ENCODE measurements at regions not wholly inside any gene's neighbourhood (a gene's known extent, or its start where the extent isn't known, plus 50 kb on each side); places are given as distances from the start of the nearest gene placed in this dataset.

DNA sequence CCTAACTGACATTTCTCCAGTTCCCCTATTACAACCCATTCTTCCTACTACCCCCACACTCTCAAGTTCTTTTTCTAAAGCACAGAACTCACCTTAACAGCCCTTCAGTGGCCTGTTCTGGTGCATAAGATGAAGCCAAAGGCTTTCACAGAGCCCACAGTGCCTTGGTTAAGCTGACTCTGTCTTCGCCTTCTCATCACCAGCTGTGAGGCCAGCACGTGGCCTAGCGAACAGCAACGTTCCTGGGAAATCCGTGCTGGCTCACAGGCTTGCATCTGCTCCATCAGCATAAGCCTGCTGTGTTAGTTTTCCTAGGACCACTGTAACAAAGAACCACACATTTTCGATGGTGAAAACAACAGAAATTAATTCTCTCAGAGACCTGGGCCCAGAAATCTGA is 67.9 kb upstream of the LPAR1 start:
- Histone ChIP-seq H3K4me3 (no peak overlapping the region), H3K36me3 (no peaks in the 10 kb centered on the region), H3K4me1 (no peaks in the 10 kb centered on the region), H3K9me3 (no peaks in the 10 kb centered on the region), H3K27ac (no peak overlapping the region), H3K27me3 (no peaks in the 10 kb centered on the region)
- intact Hi-C loops (cut with DNase I; ENCODE audit: low total_unique reads) (no loop called here), in situ Hi-C loops (cut with MboI; ENCODE audit: low pct_ligation_motif_present in 1 of 4, low pct_unique_long_range_greater_than_20kb in 1 of 4, low sequenced_read_pairs in 3 of 4) (no loop called here)
- TF ChIP-seq POLR2A (IDR thresholded peaks at IDR 0.05) = no peak
- no peak for TF ChIP-seq EP300 (IDR thresholded peaks at IDR 0.05; ENCODE audit: low read depth)
- no peak for TF ChIP-seq POLR2AphosphoS5 (IDR thresholded peaks at IDR 0.05)
- TF ChIP-seq, protein P1, sequence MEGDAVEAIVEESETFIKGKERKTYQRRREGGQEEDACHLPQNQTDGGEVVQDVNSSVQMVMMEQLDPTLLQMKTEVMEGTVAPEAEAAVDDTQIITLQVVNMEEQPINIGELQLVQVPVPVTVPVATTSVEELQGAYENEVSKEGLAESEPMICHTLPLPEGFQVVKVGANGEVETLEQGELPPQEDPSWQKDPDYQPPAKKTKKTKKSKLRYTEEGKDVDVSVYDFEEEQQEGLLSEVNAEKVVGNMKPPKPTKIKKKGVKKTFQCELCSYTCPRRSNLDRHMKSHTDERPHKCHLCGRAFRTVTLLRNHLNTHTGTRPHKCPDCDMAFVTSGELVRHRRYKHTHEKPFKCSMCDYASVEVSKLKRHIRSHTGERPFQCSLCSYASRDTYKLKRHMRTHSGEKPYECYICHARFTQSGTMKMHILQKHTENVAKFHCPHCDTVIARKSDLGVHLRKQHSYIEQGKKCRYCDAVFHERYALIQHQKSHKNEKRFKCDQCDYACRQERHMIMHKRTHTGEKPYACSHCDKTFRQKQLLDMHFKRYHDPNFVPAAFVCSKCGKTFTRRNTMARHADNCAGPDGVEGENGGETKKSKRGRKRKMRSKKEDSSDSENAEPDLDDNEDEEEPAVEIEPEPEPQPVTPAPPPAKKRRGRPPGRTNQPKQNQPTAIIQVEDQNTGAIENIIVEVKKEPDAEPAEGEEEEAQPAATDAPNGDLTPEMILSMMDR (IDR thresholded peaks at IDR 0.05) = no peak
- DNase-seq = no peak
- 76 to 83% methylated on average over 4 to 6 of the region's 6 CpGs for WGBS, 2 donors (ENCODE audit: low coverage in 1 of 2)

GRCh38 chr9:111102793-111103464 is 64.7 kb upstream of the LPAR1 start:
- Histone ChIP-seq H3K36me3 (no peaks in the 10 kb centered on the region), H3K27me3 (no peaks in the 10 kb centered on the region), H3K4me3 (no peak overlapping the region), H3K9me3 (no peaks in the 10 kb centered on the region), H3K4me1 (no peaks in the 10 kb centered on the region), H3K27ac (no peak overlapping the region)
- TF ChIP-seq EP300 (IDR thresholded peaks at IDR 0.05; ENCODE audit: low read depth) (no peak), POLR2AphosphoS5 (IDR thresholded peaks at IDR 0.05) (no peak), POLR2A (IDR thresholded peaks at IDR 0.05) (no peak)
- TF ChIP-seq, protein P1 (IDR thresholded peaks at IDR 0.05) = no peak
- WGBS, 2 donors (ENCODE audit: low coverage in 1 of 2) = 58 to 71% methylated on average over 3 to 4 of the region's 4 CpGs
- no peak for DNase-seq
- intact Hi-C loops (cut with DNase I; ENCODE audit: low total_unique reads) = no loop called here
- in situ Hi-C loops (cut with MboI; ENCODE audit: low pct_ligation_motif_present in 1 of 4, low pct_unique_long_range_greater_than_20kb in 1 of 4, low sequenced_read_pairs in 3 of 4) = no loop called here

DNA sequence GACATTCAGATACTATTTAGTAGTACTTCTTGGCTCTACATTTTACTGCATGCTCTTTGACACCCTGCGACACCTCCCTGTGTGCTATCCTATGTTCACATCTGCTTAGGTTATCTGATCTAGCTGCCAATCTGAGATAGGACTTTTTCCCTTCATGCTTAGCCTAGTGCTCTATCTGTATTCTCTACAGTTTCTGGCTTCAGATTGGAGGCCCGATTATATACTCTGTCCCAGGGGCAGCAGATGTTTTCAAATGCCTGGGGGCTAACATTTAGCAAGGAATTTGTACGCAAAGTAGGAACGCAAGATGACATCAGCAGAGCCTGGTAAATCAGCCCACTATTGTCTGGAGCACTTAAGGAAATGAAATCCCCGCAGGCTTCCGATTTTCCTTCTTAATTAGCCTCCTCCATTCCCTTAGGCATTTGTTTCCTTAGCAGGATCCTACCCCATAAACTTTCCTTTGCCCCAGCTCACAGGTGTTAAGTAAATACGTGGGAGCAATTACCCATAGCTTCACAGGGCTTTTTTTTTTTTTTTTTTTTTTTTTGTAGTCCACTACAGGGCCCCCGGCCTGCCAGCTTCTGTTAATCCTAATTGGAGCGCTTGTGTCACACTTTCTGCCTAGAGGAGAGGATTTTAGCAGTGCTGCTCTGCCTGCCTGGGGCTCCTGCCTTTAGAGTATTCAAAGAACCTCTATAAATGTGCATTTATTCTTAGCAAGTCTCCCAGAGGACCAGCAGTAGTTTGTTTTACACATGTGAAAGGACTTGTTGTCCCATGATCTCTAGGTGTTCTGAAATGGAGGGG is 61.1 kb upstream of the LPAR1 start:
- Histone ChIP-seq H3K27ac (no peak overlapping the region), H3K36me3 (no peaks in the 10 kb centered on the region), H3K4me3 (no peak overlapping the region), H3K4me1 (no peaks in the 10 kb centered on the region), H3K9me3 (no peaks in the 10 kb centered on the region), H3K27me3 (no peaks in the 10 kb centered on the region)
- in situ Hi-C loops (cut with MboI; ENCODE audit: low pct_ligation_motif_present in 1 of 4, low pct_unique_long_range_greater_than_20kb in 1 of 4, low sequenced_read_pairs in 3 of 4) (no loop called here), intact Hi-C loops (cut with DNase I; ENCODE audit: low total_unique reads) (no loop called here)
- 60 to 73% methylated on average over 4 to 9 of the region's 9 CpGs for whole genome bisulfite sequencing, 2 donors (ENCODE audit: low coverage in 1 of 2)
- no peak for TF ChIP-seq POLR2AphosphoS5 (IDR thresholded peaks at IDR 0.05)
- no peak for TF ChIP-seq POLR2A (IDR thresholded peaks at IDR 0.05)
- TF ChIP-seq EP300 (IDR thresholded peaks at IDR 0.05; ENCODE audit: low read depth) = no peak
- TF ChIP-seq, protein P1 (IDR thresholded peaks at IDR 0.05) = no peak
- DNase-seq = no peak

- Histone ChIP-seq H3K27me3 (no peaks in the 10 kb centered on the region), H3K36me3 (no peaks in the 10 kb centered on the region), H3K27ac (no peak overlapping the region), H3K9me3 (no peaks in the 10 kb centered on the region), H3K4me3 (no peak overlapping the region), H3K4me1 (no peaks in the 10 kb centered on the region)
- in situ Hi-C loops (cut with MboI; ENCODE audit: low pct_ligation_motif_present in 1 of 4, low pct_unique_long_range_greater_than_20kb in 1 of 4, low sequenced_read_pairs in 3 of 4) = no loop called here
- DNase-seq = no peak
- WGBS, 2 donors (ENCODE audit: low coverage in 1 of 2) = 85 to 97% methylated on average over 4 of the region's 4 CpGs
- TF ChIP-seq EP300 (IDR thresholded peaks at IDR 0.05; ENCODE audit: low read depth) (no peak), POLR2AphosphoS5 (IDR thresholded peaks at IDR 0.05) (no peak), POLR2A (IDR thresholded peaks at IDR 0.05) (no peak)
- TF ChIP-seq, protein P1 (IDR thresholded peaks at IDR 0.05) = no peak
- intact Hi-C loops (cut with DNase I; ENCODE audit: low total_unique reads) = no loop called here
These were observed 59.8 kb upstream of the LPAR1 start for GRCh38 chr9:111098093-111098492.

All from transverse colon (tissue), 4 donors.